ENCODE measurements at regions not wholly inside any gene's neighbourhood (a gene's known extent, or its start where the extent isn't known, plus 50 kb on each side); places are given as distances from the start of the nearest gene placed in this dataset.

DNA sequence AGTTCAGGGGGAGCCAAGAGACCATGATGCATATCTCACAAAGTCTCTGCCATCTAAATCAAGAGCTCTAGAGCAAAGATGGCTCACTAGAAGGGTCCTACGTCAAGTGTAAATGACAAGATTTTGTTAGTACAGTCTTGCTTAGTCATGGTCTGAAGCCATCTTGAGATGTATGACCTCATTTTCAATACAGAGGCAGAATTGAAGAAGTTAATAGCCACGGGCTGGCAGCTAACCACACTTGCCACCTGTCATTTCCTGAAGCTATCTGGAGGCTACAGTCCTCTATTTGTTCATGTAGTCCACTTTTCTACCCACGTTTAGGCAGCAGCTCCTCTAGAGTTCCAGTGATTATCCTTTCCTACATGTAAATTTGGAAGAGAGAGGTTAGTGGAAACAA is 231.7 kb upstream of the CDH12 start:
- no peak for DNase-seq (ENCODE audit: low spot score)

DNA sequence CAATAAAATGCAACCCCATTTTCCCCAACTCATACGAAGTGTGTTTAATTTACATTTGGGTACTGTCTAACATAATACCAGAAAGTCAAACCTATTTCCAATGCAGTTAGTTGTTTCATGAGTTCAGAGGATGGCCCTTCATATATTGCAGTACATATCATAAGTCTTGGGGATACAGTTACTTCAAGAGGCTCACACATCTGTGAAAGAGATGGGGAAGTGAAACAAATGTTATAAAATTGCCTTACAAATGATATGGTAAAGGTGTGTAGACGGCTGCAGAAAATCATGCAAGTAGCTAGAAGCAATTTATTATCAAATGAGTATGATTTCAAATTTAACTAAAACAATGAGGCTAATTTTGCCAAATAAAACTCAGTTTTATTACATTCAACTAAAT is 219.0 kb upstream of the CDH12 start:
- no peak for DNase-seq (ENCODE audit: low spot score)

DNA sequence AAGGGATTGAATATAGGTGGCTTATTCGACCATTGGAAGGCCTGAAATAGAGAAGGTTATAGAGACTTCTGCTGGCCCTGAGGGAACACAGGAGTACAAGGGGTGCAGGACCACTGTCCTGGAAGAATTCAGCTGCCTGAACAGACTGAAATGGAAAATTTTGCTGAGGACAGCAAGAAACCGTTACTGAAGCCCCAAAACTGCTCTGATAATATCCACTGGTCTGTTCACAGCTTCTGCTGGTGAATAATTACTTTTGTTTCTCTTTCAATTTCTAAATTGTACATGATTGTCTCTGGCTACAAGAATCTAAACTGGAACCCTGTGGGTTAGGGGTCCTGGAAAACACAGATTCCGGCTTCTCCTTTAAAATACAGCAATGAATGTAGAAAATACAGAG is 218.5 kb upstream of the CDH12 start:
- DNase-seq (ENCODE audit: low spot score) = no peak

DNA sequence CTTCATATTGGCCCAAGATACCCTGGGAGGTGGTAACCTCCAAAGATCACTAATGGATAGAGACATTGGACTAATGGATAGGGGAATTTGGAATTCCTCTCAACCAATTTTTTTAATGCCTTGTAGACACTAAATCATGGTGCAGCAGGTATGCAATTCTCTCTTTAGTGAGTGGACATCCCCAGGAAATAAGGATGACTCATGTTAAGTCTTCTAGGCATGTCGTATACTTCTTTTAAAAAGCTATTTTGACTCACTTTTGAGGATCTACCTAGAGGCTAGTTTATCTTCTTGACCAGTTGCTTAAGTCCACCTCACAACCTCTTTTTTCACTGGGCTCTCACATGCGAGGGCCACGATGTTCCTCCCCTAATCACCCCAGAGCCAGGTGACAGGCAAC is 211.6 kb upstream of the CDH12 start:
- DNase-seq (ENCODE audit: low spot score) = no peak

DNA sequence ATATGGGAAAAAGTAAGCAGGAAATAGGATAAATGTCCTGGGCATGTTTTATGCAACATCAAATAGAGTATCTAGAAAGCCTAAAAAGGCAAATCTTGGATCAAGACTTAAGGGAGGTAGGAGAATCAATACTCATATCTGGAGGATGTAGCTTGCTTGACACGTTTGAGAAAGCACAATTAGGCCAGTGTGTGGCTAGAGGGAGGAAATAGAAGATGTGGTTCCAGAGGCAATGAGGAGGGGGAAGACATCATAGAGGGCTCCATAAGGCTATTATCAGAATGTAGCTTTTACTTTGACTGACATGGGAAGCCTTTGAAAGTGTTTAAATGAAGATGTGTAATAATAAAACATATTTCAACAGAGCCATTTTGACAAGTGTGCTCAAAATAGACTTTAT is 200.7 kb upstream of the CDH12 start:
- no peak for DNase-seq (ENCODE audit: low spot score)

DNA sequence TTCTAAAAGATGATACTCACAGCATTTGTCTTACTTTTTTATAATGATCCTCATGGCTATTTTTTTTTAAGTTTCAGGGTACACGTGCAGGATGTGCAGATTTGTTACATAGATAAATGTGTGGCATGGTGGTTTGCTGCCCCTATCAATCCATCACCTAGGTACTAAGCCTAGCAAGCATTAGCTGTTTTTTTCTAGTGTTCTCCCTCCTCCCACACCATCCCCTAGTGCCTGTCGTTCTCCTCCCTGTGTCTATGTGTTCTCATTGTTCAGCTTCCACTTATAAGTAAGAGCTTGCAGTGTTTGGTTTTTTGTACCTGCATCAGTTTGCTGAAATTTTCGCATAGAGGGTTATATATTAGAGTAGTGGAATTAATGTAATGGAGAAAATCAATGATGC is 189.1 kb upstream of the CDH12 start:
- DNase-seq (ENCODE audit: low spot score) = no peak

DNA sequence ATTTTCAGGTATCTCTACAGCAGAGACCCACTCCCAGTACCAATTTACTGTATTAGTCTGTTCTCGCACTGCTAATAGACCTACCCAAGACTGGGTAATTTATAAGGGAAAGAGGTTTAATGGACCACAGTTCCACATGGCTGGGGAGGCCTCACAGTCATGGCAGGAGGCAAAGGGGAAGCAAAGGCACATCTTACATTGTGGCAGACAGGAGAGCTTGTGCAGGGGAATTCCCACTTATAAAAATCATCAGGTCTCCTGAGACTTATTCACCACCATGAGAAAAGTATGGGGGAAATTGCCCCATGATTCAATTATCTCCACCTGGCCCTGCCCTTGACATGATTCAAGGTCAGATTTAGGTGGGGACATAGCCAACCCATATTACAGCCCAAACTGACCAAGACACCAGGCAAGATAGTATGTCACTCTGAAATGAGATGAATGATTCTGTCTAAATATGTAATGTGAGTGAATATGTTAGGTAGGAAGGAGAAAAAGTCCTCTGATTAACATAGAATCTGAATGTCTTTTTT is 182.5 kb upstream of the CDH12 start:
- DNase-seq (ENCODE audit: low spot score) = no peak

DNA sequence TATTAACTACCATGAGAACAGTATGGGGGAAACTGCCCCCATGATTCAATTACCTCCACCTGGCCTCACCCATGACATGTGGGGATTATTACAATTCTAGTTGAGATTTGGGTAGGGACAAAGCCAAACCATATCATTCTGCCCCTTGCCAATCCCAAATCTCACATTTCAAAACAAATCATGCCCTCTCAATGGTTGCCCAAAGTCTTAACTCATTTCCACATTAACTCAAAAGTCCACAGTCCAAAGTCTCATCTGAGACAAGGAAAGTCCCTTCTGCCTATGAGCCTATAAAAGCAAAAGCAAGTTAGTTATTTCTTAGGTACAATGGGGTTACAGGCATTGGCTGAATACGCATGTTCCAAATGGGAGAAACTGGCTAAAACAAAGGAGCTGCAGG is 180.7 kb upstream of the CDH12 start:
- DNase-seq (ENCODE audit: low spot score) = no peak

DNA sequence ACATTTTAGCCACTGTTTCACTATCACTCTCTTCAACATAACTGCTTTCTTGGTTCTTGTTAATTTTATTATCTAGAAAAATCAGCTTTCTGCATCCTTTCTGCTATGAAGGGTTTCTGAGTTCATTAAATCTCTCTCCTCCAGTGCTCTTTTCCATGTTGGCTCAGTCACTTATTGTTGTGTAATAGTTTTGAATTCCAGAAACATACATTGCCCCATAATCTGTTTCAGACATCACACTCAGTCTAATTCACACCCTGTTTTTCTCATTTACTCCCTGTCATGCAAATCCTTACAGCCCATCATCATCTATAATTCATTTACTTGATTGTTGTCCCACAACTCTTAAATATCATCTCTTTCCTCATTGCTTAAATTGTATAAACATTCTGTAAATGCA is 176.1 kb upstream of the CDH12 start:
- no peak for DNase-seq (ENCODE audit: low spot score)

DNA sequence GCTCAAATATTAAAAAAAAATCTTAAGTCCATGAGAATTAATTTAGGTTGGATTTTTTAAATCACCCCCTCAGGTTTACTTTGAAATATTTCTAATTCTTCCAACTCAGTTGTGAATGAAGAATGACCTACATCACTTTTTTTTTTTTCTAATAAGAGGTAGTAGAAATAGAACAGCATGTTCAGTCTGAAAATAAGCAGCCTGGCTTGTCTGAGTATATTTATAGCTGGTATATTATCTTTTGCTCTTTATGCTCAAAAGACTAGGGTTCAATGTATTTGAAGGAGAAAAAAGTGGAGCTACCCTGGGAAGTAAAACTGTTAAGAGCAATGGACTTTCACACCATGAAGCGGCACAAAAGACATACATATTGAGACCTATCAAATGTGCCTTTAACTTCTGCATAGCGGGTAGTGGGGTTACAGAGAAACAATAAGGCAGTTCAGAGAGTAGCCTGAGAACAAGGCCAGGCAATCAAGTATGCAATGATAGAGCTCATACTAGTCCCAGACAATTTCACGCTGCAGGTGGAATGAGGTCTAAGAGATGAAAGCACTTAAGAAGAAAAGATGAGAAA is 175.4 kb upstream of the CDH12 start:
- no peak for DNase-seq (ENCODE audit: low spot score)

DNA sequence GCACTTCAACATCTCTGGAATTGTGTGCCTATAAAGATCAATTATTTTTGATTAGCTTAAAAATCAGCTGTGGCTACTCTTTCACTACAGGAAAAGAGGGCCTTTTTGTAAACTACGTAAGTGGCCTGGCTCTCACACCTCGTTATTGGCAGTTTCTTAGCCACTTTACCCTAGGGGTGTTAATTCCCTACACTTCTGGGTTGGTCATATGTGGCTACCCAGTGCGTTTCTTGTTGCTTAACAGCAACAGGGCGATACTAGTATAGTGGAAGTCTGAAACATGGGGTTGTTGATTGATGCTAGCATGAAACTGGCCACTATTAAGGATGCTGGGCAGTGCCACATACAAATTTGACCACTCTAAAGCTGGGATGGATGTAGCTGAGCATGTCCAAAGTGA is 174.7 kb upstream of the CDH12 start:
- DNase-seq (ENCODE audit: low spot score) = no peak

DNA sequence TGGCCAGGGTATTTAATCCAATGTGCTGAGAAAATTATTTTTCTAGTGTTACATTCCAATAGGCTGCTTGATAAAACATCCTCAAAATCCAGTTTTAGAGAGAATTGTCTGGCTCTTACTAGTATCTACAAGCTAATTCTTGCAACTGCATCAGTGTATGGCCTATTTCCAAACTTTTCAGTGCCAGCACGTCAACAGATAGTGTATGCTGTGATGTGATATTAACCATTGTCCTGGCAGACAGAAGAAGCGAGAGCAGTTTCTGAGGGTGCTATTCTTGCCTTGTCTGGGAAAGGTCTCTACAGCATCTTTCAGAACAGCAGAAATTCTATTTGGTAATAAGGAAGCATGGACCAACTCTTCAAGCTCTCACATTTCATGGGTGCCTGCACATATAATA is 174.2 kb upstream of the CDH12 start:
- DNase-seq (ENCODE audit: low spot score) = no peak

DNA sequence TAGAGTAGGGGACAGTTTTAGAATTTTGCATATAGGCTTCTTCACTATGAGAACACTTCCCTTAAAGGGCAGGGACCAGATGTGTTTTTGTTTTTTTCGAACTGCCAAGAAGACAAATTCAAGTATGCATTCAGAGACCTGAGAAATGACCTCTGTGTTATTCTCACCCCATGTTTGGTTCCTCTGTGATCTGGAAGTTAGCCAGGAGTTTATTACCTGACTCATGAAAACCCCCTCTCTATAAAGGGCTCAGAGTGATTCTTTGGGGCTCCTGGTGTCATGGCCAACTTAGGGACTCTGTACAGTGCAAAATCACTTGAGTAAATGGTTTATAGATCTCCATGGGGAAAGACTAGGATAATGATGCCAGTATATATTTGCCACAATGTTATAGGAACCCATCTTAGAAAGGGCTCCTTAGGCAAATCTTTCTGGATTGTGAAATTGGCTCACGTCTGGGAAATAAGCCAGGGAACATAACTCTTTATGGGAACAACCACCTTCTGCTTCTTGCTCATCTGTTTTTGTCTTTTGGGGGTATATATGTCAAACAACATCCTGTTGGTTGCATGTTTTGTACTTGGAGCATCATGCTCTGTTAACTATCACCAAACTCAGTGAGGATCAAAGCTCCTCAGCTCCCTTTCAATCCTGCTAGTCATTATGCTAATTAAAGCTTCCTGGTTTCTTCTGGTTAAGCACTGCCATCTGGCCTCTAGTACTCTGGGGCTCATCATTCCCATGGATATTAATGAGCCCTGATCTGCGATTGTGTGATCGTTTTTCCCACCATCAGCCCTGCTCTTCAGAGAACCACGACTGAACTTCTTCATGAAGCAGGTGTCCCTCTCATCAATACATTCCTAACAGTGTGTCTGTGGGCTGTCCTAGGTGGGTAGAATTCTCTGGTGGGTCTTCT is 173.4 kb upstream of the CDH12 start:
- no peak for DNase-seq (ENCODE audit: low spot score)

DNA sequence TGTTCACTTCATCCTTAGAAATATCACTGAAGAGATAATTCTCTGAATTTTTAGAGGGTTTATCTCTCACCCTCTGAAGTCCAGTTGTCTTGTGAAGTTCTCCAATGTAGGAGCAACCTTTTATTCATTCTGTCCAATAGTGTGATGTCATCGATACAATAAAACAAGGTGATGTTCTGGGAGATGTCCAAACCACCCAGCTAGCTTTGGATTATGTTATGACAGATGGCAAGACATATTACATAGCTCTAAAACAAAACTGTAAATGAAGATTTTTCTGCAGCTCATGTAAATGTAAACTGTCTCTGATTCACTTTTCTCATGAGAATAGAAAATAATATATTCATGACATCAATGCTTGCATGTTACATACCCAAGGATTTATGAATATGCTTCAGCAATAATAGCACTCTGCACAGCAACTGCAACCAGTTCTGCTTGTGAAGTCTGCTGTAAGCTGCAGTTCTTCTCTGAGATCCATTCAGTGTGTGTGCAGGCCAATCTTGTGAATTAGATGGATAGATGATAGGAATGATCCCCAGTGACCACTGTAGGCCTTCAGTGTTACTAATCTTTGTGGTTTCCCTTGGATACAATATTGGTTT is 172.6 kb upstream of the CDH12 start:
- no peak for DNase-seq (ENCODE audit: low spot score)

DNA sequence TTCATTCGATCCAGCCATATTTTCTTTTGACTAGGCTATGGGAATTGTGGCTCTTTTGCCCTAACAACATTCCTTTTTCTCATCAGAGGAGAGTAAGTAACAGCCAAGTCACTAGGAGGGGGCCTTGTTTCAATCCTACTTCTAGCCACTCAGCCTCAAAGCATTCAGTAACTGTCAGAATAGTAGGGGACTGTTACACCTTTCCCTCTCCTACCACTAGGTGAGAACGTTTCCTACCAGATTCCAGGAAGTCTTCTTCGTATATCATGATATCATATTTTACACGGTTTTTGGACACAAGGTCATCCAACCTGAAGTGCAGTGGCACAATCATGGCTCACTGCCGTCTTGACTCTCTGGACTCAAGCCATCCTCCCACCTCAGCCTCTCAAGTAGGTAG is 171.3 kb upstream of the CDH12 start:
- no peak for DNase-seq (ENCODE audit: low spot score)

DNA sequence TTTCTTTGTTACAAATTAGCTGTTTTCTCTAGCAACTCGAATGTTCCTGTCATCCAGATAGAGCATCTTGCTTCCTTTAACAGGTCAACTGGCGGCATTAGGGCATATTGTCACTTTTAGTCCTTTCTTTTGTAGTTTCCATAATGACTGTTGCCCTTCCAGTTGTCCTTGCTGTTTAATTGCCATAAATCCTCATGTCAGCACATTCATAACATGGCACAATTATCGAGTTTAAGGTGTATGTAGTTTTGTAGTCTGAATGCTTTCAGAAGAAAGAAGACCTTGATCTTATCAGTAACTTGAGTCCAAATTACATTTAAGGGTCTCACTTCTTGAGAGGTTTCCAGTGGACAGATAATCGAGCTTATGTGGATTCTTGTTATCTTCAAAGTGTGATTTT is 161.7 kb upstream of the CDH12 start:
- DNase-seq (ENCODE audit: low spot score) = no peak

DNA sequence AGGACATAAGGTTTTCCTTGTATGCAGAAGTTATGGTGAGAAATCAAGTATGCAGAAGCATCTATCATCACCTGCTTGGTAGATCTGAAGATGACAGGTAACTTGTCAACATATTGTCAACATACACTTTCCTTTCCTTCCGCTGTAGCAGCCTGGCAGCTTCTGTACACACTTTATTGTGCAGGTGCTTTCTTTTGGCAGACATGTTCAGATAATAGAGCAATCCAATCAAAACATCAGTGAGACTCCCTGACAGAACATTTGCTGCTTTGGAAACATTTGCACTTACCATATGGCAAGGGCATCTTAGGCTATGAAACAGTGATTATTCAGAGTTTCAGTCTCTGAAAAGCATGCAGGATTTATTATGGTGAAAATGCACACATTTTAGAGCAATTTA is 161.1 kb upstream of the CDH12 start:
- DNase-seq (ENCODE audit: low spot score) = no peak

DNA sequence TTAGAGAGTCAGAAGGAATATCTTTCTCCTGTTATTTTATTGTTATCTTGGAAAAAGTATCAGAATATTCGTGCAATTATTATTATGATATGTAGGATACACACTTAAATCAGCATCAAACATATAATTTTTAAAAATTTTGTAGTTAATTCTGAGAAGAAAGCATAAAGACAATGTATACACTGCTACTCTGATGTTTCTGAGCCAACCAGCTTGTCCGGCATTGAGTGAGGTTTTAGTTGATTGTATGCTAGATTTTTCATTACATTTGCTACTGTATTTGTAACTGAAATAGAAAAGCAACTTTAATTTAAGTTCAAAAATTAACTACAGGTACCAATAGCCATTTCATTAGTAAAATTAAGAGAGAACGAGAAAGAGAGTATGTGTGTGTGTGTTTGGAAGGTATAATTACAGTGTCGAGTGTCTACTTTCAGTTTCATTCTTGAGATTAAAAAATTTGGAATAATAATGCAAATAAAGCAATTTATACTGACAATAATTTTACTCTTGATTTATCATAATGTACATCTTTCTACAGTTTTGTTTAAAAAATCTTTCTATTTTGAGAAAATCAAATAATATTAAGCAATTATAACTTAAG is 160.4 kb upstream of the CDH12 start:
- DNase-seq (ENCODE audit: low spot score) = no peak

DNA sequence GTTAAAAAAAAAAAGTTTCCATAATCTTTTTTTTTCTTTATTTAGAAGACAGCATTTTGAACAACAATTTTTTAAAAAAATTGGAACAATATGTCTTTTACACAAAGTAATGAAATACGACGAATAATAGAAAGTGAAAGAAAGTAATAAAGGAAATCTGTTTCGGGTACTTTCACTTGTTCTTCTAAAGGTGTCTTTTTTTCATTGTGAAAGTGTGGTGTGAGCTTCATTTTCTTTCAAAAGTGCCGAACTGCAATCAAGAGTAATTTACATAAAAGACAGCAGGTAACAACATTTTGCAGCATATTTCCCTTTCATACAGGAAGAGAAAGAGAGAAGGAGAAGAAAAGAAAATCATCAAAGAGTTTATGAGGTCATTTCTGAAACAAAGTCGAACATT is 159.7 kb upstream of the CDH12 start:
- no peak for DNase-seq (ENCODE audit: low spot score)

DNA sequence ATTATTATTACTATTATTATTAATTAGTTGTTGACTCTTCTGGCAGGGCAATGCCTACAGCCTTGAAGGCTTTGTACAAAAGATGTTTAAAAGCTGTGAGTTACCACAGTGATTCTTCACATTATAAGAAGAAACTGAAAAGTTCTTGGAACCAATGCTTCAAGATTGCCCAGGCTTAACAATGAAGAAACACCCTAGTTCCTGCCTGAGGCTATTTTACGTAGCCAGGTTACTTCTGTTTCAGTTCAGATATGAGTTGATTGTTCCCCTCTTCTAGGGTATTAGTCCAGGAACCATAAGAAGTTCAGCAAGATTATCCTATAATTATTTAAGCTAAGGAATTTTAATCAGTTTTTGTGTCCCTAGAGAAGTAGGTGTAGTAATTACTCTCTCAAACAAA is 154.6 kb upstream of the CDH12 start:
- no peak for DNase-seq (ENCODE audit: low spot score)

DNA sequence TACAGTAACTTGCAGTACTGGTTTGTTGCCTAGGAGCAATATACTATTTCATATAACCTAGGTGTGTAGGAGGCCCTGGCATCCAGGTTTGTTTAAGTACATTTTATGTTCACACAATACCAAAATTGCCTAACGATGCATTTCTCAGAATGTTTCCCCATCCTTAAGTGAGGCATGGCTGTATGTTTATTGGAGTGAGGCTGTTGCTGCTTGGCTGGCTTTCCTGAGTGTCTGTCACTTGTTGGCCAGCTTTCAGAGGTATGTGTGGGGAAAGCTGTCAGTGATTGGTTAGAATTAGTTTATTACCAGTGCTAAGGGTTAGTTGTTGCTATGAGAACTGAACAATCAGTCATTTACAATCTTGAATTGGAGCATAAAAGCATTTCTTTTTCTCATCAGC is 154.1 kb upstream of the CDH12 start:
- DNase-seq (ENCODE audit: low spot score) = no peak

DNA sequence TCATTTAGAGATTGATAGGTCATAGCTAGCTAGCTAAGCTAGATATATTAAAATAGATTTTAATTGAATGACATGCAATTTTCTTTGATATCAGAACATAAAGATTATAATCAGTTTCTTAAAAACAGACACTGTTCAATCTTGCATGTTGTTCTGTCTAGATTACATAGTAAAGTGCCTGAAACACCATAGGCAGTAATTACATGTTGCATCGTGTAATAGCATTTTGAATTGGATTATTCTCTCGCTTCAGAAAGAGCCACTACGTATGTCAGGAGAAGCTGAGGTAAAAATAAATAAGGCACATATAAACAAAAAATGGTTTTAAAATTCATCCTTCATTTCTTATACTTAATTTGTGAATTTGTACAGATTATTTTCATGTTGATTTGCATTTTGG is 148.0 kb upstream of the CDH12 start:
- no peak for DNase-seq (ENCODE audit: low spot score)

DNA sequence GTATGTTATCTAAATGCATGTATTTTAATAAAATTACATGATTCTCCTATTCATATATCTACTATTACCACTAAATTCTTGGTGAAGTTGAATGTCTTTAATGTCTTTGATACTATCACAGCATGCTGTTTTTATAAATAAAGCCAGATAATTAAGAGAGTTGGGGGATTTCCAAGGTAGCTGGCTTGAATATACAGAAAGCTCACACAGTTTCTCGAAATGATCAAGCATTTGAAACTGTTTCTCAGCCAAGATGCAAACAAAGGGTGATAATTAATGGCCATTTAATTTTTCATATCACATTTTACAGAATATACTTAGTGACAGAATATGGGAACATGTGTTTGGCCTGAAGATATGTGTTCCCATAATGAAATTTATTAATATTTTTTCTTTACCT is 145.6 kb upstream of the CDH12 start:
- no peak for DNase-seq (ENCODE audit: low spot score)
